Liver (tissue), 3 donors: ENCODE measurements at regions not wholly inside any gene's neighbourhood (a gene's known extent, or its start where the extent isn't known, plus 50 kb on each side); places are given as distances from the start of the nearest gene placed in this dataset.

ENCODE experiments used
- CTCF ChIP-seq: fragments of 150-350 bp; IDR thresholded peaks from 2 replicates; pipeline ENCODE4 v1.5.1; 2017; ENCODE audit warnings: improper control_type of control experiment, low read depth, low read length; ENCODE audit not compliant: missing input control
- EGR1 ChIP-seq, 2 donors: IDR thresholded peaks; 2 replicates each; pipeline ENCODE4 v1.6.1; 2016 to 2018; ENCODE audit warnings: antibody characterized with exemption in 2 of 2, low read depth in 2 of 2
- TF ChIP-seq, protein P1 (sequence below): IDR thresholded peaks from 2 replicates; pipeline ENCODE4 v1.6.1; 2016; ENCODE audit warnings: antibody characterized with exemption, mild to moderate bottlenecking
- donor health status: healthy.
- donor health status: healthy.

DNA sequence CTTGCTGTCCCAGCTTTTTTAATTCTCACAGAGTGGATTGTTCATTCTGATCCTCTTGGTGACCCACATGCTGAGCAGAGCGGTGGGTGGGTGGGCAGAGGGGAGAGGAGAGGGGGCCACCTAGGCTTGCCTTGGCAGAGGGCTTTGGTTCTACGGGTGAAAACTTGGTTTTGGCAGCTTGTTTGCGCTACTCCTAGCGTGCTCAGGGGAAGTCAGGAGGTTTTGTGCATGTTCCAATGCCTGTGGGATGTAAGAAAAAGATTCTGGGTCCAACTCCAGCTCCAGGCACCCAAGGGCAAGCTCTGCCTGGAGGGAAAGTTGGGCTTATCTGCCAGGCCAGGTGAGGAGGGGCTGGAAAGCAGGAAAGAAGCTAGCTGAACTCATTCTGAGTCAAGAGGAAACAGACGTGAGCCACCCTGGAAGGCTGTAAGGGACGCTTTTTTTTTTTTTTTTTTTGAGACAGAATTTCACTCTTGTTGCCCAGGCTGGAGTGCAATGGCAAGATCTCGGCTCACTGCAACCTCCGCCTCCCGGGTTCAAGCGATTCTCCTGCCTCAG is 169.1 kb downstream of the WSCD1 start:
- TF ChIP-seq EGR1 (IDR thresholded peaks at IDR 0.05; ENCODE audit: low read depth in 2 of 2): no peak
- TF ChIP-seq, protein P1, sequence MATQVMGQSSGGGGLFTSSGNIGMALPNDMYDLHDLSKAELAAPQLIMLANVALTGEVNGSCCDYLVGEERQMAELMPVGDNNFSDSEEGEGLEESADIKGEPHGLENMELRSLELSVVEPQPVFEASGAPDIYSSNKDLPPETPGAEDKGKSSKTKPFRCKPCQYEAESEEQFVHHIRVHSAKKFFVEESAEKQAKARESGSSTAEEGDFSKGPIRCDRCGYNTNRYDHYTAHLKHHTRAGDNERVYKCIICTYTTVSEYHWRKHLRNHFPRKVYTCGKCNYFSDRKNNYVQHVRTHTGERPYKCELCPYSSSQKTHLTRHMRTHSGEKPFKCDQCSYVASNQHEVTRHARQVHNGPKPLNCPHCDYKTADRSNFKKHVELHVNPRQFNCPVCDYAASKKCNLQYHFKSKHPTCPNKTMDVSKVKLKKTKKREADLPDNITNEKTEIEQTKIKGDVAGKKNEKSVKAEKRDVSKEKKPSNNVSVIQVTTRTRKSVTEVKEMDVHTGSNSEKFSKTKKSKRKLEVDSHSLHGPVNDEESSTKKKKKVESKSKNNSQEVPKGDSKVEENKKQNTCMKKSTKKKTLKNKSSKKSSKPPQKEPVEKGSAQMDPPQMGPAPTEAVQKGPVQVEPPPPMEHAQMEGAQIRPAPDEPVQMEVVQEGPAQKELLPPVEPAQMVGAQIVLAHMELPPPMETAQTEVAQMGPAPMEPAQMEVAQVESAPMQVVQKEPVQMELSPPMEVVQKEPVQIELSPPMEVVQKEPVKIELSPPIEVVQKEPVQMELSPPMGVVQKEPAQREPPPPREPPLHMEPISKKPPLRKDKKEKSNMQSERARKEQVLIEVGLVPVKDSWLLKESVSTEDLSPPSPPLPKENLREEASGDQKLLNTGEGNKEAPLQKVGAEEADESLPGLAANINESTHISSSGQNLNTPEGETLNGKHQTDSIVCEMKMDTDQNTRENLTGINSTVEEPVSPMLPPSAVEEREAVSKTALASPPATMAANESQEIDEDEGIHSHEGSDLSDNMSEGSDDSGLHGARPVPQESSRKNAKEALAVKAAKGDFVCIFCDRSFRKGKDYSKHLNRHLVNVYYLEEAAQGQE: no peak
- no peak for TF ChIP-seq CTCF
